Stimulated activated memory B cell treated with anti-CD40 and anti-IgM and Interleukin-4, amounts not matched to agents 10 μg/mL and 1 μg/mL and 100 μg/mL, for 72 hours (primary cell): ENCODE measurements at regions not wholly inside any gene's neighbourhood (a gene's known extent, or its start where the extent isn't known, plus 50 kb on each side); places are given as distances from the start of the nearest gene placed in this dataset.

Source experiments
- ATAC-seq: fragments of 150-1000 bp; cut with Tn5 transposase; 2 replicates; pipeline ENCODE4 v1.10.0; 2021
- H3K27ac Mint-ChIP-seq: one replicate; pipeline ENCODE4 v1.8.0; 2022; ENCODE audit warnings: mild to moderate bottlenecking, mixed read lengths
- H3K27me3 Mint-ChIP-seq: one replicate; pipeline ENCODE4 v1.8.0; 2022; ENCODE audit warnings: mixed read lengths
- H3K36me3 Mint-ChIP-seq: one replicate; pipeline ENCODE4 v1.8.0; 2022; ENCODE audit warnings: mixed read lengths
- H3K4me1 Mint-ChIP-seq: one replicate; pipeline ENCODE4 v1.8.0; 2022; ENCODE audit warnings: mixed read lengths
- H3K4me3 Mint-ChIP-seq: one replicate; pipeline ENCODE4 v1.8.0; 2022; ENCODE audit warnings: mild to moderate bottlenecking, moderate library complexity, mixed read lengths
- H3K9me3 Mint-ChIP-seq: one replicate; pipeline ENCODE4 v1.8.0; 2022; ENCODE audit warnings: mixed read lengths

DNA sequence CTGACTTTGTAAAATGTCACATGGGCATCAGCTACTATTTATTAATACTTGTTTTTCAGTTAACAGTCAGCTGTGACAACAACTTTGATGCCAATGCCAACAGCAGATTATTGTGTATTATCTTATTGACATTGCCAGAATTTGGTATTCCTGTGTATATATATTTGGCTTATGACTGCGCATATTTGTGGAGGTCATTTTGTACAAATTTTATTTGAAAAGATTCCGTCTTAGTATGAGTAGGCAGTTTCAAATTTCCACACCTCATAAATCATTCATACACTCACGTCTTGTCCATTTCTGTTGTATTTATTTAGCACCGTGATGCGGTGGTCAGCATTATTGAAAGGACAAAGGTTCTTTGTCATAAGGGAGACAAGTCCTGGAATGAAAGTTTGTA is 558.2 kb upstream of the NDST4 start:
- Mint-ChIP-seq H3K4me1 (no peaks in the 10 kb centered on the region), H3K27me3 (no peaks in the 10 kb centered on the region), H3K27ac (no peak overlapping the region), H3K9me3 (no peaks in the 10 kb centered on the region), H3K36me3 (no peaks in the 10 kb centered on the region), H3K4me3 (no peak overlapping the region)
- no peak for ATAC-seq

DNA sequence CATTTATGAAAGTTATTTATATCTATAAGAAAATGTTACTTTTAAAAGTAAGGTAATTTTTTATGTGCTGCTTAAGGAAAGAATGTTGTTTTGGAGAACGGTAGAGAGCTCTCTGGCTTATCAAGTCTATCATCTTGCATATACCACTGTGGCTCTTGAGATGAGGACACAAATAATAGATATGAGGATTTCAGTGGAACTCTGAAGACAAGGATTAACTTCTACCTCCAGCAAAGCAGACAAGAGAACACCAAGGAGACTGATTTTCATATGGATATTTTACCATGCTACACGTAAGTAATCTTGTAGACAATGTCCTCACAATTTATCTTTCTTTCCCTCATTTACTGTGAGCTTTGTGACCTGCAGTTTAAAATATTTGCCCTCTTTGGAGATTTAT is 557.5 kb upstream of the NDST4 start:
- H3K27ac Mint-ChIP-seq = no peak overlapping the region

DNA sequence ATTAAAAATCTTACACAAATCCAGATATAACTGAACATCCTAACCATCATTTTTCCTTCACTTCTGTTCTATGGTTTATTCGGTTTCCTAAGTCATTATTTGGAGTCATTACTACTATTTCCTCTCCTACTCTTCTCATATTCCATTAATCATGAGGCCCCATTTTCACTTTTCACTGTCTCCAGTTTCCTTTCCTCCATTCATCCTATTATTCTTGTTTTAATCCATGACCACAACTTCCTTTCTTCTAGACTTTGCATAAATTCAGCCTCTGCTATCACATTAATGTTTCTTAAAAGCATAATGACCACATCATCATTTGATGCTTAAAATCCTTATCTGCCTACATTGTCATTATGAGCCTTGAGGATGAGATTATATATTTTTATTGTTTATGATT is 555.0 kb upstream of the NDST4 start:
- no peaks in the 10 kb centered on the region for H3K27me3 Mint-ChIP-seq
- ATAC-seq = no peak
- peaks cover 3% of the 10 kb centered on the region for H3K9me3 Mint-ChIP-seq
- H3K27ac Mint-ChIP-seq = no peak overlapping the region
- no peaks in the 10 kb centered on the region for H3K36me3 Mint-ChIP-seq
- no peak overlapping the region for H3K4me3 Mint-ChIP-seq
- H3K4me1 Mint-ChIP-seq = no peaks in the 10 kb centered on the region

More for the DNA sequence above, 557.5 kb upstream of the NDST4 start:
- Mint-ChIP-seq H3K4me1 (no peaks in the 10 kb centered on the region), H3K36me3 (no peaks in the 10 kb centered on the region), H3K4me3 (no peak overlapping the region), H3K9me3 (peaks cover 3% of the 10 kb centered on the region), H3K27me3 (no peaks in the 10 kb centered on the region)
- ATAC-seq = no peak

DNA sequence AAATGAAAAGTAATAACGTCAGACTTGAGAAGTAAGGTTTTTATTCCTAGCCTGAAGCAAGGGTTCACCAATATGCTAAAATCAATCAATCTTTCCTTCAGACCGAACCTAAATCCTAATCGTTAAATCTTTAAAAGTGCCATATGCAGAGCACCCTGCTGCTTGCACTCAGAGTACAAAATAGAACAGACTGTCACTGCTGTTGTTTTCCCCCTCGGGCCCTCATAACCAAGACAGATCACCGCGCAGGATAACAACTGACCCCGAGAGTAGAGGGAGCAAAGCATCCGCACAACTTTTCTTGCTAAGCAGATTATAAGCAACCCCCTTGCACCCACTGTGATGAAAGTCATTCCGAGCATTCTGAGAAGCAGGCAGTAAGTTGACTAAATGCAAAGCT is 550.9 kb upstream of the NDST4 start:
- ATAC-seq = no peak
- Mint-ChIP-seq H3K4me3 (no peak overlapping the region), H3K36me3 (no peaks in the 10 kb centered on the region), H3K9me3 (peaks cover 3% of the 10 kb centered on the region), H3K27me3 (no peaks in the 10 kb centered on the region), H3K4me1 (no peaks in the 10 kb centered on the region), H3K27ac (no peak overlapping the region)

DNA sequence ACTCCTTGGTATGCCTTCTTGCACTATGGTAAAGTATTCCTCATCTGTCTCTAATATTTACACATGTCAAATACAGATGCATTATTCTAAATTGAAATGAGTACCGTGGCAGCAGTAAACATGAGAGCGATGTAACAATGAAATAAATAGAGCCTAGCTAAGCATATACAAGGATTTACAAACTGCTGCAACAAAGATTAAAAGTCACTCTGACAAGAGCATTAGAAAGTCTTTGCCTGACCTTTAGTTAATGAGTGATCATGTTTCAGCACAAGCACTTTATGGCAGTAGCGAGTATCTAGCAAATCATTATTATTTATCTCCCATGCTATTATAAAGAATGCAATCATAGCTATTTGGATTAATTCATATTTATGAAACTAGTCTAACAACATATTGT is 547.0 kb upstream of the NDST4 start:
- H3K4me3 Mint-ChIP-seq = no peak overlapping the region
- no peaks in the 10 kb centered on the region for H3K4me1 Mint-ChIP-seq
- ATAC-seq = no peak
- H3K9me3 Mint-ChIP-seq = no peaks in the 10 kb centered on the region
- H3K27ac Mint-ChIP-seq = no peak overlapping the region
- H3K27me3 Mint-ChIP-seq = no peaks in the 10 kb centered on the region
- H3K36me3 Mint-ChIP-seq = no peaks in the 10 kb centered on the region

DNA sequence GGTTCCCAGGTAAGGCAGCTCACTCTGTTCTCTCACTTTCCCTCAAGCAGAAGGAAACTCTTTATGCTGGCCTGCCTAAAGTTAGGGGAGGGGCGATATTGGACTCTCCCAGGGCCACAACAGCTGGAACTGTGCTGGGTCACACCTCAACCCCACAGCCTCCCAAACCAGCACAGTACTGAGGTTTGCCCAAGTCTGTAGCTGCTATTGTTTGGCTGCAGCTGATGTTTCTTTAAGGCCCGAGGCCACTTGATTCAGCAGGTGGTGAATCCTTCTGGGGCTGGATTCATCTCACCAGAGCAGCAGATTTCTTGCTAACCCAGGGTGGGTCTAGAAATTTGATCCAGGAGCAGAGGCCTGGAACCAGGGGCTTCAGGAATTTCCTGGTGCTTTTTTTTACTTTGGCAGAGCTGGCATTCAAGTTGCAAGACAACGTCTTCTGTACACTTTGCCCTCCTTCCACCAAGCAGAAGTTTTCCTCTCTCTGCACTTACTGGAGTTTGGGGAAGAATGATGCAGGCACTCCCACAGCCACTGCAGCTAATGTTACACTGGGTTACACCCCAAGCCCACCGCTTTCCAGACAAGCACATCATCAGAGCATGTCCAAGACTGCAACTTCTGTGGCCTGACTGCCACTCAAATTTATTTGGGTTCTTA is 544.7 kb upstream of the NDST4 start:
- no peaks in the 10 kb centered on the region for H3K36me3 Mint-ChIP-seq
- peaks cover 5% of the 10 kb centered on the region for H3K9me3 Mint-ChIP-seq
- H3K27ac Mint-ChIP-seq = no peak overlapping the region
- peak; percentile 12 for ATAC-seq
- no peaks in the 10 kb centered on the region for H3K4me1 Mint-ChIP-seq
- H3K27me3 Mint-ChIP-seq = no peaks in the 10 kb centered on the region
- H3K4me3 Mint-ChIP-seq = no peak overlapping the region

DNA sequence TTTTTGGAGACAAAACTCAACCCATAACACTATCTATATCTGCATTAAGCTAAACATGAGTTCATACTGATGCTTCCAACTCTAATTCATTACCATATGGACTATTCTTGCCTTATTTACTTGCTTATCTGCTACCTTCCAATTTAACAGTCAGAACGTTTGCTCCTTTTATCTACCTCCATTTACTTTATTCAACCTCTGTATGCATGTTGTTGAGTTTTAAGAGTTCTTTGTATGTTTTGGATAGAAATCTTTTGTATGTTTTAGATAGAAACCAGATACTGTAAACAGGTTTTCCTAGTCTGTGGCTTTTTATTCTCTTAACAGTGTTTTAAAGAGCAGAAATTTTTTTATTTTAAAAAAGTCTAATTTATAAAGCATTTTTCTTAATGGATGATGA is 542.2 kb upstream of the NDST4 start:
- no peak overlapping the region for H3K27ac Mint-ChIP-seq
- no peaks in the 10 kb centered on the region for H3K36me3 Mint-ChIP-seq
- H3K27me3 Mint-ChIP-seq = no peaks in the 10 kb centered on the region
- H3K9me3 Mint-ChIP-seq = peaks cover 5% of the 10 kb centered on the region
- no peaks in the 10 kb centered on the region for H3K4me1 Mint-ChIP-seq
- H3K4me3 Mint-ChIP-seq = no peak overlapping the region
- no peak for ATAC-seq

DNA sequence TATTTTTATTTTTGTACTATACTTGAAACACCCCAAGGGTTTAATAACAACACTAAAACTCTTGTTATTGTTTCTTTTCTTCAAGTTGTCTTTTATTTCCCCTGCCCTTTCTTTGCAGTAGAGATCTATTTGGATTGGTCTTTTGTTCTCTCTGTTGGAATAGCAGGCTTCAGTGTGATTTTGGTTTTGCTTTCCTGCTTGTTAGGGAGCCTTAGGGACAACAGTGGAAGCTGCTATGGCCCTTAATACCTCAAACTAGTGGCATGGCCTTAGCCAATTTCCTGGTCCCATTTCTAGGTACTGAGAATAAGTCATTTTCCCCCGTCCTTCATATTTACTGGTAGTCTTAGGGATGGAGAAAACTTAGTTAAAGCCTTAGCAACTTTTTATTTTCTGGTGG is 535.4 kb upstream of the NDST4 start:
- no peaks in the 10 kb centered on the region for H3K36me3 Mint-ChIP-seq
- ATAC-seq = no peak
- no peak overlapping the region for H3K27ac Mint-ChIP-seq
- H3K9me3 Mint-ChIP-seq = peaks cover 3% of the 10 kb centered on the region
- H3K4me1 Mint-ChIP-seq = no peaks in the 10 kb centered on the region
- no peak overlapping the region for H3K4me3 Mint-ChIP-seq
- no peaks in the 10 kb centered on the region for H3K27me3 Mint-ChIP-seq

DNA sequence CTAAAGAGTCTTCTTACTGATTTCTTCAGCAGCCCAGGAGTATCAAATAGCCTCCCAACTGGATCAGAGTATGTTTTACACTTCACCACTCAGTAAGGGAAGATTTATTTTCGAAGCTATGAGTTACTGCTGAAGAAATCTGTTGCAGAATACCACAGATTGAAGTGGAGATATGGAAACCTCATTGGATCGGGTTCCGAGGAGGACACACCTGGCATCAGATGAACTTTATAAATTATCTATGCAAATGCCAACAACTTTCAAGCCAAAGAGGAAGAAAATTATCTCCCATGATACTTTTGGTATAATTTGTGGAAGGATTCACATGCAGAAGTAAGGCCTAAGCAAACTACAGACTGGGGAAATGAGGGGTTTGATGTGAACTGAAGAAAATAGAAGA is 515.9 kb upstream of the NDST4 start:
- Mint-ChIP-seq H3K27me3 (no peaks in the 10 kb centered on the region), H3K4me1 (no peaks in the 10 kb centered on the region), H3K9me3 (no peaks in the 10 kb centered on the region), H3K36me3 (no peaks in the 10 kb centered on the region), H3K27ac (no peak overlapping the region), H3K4me3 (no peak overlapping the region)
- no peak for ATAC-seq

DNA sequence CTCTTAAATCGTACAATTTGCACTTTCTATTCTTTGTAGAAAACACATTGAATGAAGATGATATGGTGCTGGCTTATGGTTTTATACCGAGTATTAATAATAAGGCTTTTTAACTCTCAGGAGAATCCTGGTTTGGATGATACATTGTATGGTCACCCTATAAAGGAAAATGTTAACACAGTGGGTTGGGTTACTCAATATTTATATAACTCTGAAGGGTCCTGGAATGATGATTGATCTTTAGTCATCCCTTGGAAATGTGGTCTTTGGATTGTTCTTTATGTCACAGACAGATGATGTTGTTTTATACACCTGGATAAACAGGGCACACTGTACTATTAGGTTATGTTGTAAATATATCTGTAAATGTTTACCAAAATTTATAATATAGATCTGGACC is 496.2 kb upstream of the NDST4 start:
- Mint-ChIP-seq H3K4me3 (no peak overlapping the region), H3K36me3 (no peaks in the 10 kb centered on the region), H3K9me3 (no peaks in the 10 kb centered on the region), H3K4me1 (no peaks in the 10 kb centered on the region), H3K27ac (no peak overlapping the region), H3K27me3 (no peaks in the 10 kb centered on the region)
- no peak for ATAC-seq

DNA sequence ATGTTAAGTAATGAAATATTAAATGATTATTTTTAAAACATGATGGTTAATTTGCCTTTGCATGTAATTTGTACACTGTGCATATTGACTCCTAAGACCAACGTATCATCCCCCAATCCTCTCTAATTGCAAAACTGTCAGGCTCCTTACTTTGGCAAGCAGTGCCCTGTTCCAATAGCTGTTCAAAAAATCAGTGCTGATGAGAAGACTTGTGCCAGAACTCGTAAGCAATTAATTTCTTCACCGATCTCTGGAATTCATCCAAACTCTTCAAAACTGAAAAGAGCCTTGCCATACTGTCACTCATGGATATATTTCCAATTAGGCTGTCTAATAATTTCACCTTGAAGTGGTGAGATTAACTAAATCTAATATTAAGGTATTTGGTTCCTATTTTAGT is 493.9 kb upstream of the NDST4 start:
- H3K27ac Mint-ChIP-seq = no peak overlapping the region
- H3K36me3 Mint-ChIP-seq = no peaks in the 10 kb centered on the region
- H3K27me3 Mint-ChIP-seq = no peaks in the 10 kb centered on the region
- ATAC-seq = no peak
- H3K4me3 Mint-ChIP-seq = no peak overlapping the region
- H3K9me3 Mint-ChIP-seq = no peaks in the 10 kb centered on the region
- H3K4me1 Mint-ChIP-seq = no peaks in the 10 kb centered on the region

DNA sequence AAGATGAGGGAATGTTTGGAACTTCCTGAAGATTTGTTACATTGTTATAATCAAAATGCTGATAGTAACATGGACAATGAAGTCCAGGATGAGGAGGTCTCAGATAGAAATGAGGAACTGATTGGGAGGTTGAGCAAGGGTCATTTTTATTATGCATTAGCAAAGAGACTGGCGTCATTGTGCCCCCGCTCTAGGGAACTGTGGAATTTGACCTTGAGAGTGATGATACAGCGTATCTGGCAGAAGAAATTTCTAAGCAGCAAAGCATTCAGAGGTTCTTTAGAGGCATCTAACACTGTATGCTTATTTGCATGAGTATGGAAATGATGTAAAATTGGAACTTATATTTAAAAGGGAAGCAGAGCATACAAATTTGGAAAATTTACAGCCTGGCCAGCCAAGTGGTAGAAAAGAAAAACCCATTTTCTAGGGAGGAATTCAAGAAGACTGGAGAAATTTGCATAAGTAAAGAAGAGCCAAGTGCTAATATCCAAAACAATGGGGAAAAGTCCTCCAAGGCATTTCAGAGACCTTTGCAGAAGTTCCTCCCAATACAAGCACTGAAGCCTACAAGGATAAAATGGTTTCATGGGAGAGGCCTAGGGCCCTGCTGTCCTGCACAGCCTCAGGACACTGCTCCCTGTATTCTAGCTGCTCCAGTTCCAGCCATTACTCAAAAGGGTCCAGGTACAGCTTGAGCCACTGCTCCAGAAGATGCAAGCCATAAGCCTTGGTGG is 483.0 kb upstream of the NDST4 start:
- H3K4me3 Mint-ChIP-seq = no peak overlapping the region
- ATAC-seq = no peak
- peaks cover 3% of the 10 kb centered on the region for H3K9me3 Mint-ChIP-seq
- H3K27ac Mint-ChIP-seq = no peak overlapping the region
- no peaks in the 10 kb centered on the region for H3K36me3 Mint-ChIP-seq
- H3K27me3 Mint-ChIP-seq = no peaks in the 10 kb centered on the region
- H3K4me1 Mint-ChIP-seq = no peaks in the 10 kb centered on the region

DNA sequence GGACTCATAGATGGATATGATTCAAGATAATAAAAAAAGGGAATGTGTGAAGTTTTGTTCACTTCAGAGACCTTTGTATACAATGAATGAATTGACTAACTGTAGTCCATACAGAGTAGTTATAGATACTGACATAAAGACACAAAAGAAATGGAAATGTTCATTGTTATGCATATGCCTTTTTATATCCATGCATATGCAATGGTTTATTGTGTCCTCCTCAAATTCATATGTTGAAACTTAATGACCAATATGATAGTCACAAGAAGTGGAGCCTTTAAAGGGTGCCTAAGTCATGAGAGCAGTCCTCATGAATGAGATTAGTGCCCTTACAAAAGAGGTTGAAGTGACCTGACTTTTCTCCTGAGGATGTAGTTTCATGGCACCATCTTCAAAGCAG is 467.5 kb upstream of the NDST4 start:
- Mint-ChIP-seq H3K4me3 (no peak overlapping the region), H3K27me3 (no peaks in the 10 kb centered on the region), H3K4me1 (no peaks in the 10 kb centered on the region), H3K36me3 (no peaks in the 10 kb centered on the region), H3K9me3 (peaks cover 3% of the 10 kb centered on the region), H3K27ac (no peak overlapping the region)
- ATAC-seq = no peak

DNA sequence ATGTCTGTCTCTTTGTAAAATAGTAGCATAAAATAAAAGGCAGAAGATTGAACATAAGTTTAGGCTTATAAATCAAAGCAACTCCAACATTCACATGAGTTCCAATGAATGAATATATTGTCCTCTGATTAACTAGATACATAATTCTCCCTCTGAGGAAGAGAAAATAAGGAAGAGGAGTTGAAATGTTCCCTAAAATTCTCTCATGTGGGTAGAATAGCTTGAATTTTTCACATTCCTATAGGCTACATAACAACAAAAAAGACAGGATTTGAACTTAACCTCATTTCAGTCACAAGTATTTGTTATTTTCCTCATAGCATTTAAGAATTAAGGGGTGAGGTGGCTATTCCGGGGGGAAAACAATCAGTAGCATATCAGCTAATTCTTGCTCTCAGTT is 462.4 kb upstream of the NDST4 start:
- Mint-ChIP-seq H3K36me3 (no peaks in the 10 kb centered on the region), H3K27me3 (no peaks in the 10 kb centered on the region), H3K9me3 (peaks cover 5% of the 10 kb centered on the region), H3K4me3 (no peak overlapping the region), H3K4me1 (no peaks in the 10 kb centered on the region), H3K27ac (no peak overlapping the region)
- ATAC-seq = no peak

DNA sequence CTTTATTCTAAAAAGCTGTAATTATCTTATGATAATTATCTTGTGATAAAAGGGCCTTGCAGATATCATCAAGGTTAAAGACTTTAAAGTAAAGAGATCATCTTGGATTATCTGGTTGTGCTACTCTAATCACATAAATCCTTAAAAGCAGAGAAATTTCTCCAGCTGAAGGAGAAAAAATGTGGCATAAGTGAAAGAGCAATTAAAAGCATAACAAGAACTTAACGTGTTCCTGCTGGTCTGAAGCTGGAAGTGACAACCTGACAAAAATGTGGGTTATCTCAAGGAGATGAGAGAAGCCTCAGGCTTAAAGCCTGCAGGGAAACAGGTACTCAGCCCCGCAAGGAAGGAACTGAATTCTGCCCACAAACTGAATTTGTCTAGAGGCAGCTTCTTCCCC is 449.1 kb upstream of the NDST4 start:
- H3K9me3 Mint-ChIP-seq = no peaks in the 10 kb centered on the region
- H3K4me3 Mint-ChIP-seq = no peak overlapping the region
- H3K27me3 Mint-ChIP-seq = no peaks in the 10 kb centered on the region
- no peak overlapping the region for H3K27ac Mint-ChIP-seq
- no peaks in the 10 kb centered on the region for H3K36me3 Mint-ChIP-seq
- no peaks in the 10 kb centered on the region for H3K4me1 Mint-ChIP-seq
- no peak for ATAC-seq

DNA sequence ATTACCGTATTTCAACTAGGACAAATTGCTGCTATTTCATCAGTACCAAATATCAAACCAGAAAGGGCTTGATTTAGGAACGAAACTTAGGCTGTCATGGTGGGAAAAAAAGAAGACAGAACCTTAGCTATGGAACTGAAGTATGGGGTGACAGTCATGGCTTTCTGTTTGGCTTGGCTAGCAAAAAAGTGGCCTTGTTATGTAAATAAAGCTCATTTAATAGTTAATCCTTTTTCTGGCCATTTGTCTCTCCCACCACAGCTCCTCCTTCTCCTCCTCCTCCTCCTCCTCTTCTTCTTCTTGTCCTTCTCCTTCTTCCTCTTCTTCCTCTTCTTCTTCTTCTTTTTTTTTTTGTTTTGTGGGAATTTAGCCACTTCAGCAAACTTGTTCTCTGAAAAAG is 434.7 kb upstream of the NDST4 start:
- Mint-ChIP-seq H3K27me3 (no peaks in the 10 kb centered on the region), H3K36me3 (no peaks in the 10 kb centered on the region), H3K4me3 (no peak overlapping the region), H3K27ac (no peak overlapping the region), H3K9me3 (peaks cover 6% of the 10 kb centered on the region), H3K4me1 (no peaks in the 10 kb centered on the region)
- no peak for ATAC-seq
